PC-3 (cell line): ENCODE measurements at regions not wholly inside any gene's neighbourhood (a gene's known extent, or its start where the extent isn't known, plus 50 kb on each side); places are given as distances from the start of the nearest gene placed in this dataset.

ENCODE experiments used
- CTCF ChIP-seq: fragments of 300-600 bp; sonication (generic); conservative IDR thresholded peaks from 2 replicates; pipeline ENCODE4 v1.5.1; 2017; ENCODE audit warnings: antibody characterized with exemption, low read depth, mild to moderate bottlenecking, low read length
- EZH2 ChIP-seq: fragments of 300-600 bp; sonication (generic); IDR thresholded peaks from one replicate; pipeline ENCODE4 v1.6.1; 2017; ENCODE audit warnings: antibody characterized with exemption, mild to moderate bottlenecking, low read length; ENCODE audit not compliant: unreplicated experiment
- EZH2phosphoT487 ChIP-seq: fragments of 300-600 bp; sonication (generic); IDR thresholded peaks from 2 replicates; pipeline ENCODE4 v1.6.1; 2018; ENCODE audit warnings: mild to moderate bottlenecking, antibody characterized with exemption, low read length, borderline replicate concordance

DNA sequence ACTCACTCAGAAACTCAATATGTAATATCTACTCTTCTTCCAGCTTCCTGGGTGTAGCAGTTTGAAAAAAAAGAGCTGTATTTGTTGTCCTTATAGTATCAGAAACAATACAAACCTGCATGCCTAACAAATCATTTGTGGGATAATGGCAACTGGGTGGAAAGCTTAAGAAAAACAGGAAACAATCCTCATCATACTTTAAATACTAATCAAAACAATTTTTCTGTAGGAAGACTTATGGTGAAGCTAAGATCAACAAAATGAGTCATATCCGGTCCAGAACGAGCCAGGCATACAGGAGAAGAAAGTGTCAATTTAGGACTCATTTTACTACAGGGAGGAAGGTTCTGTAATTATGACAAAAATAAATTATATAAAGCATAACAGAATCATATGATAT lies 181.8 kb upstream of the ADGRL4 start:
- TF ChIP-seq CTCF (no peak), EZH2 (no peak), EZH2phosphoT487 (no peak)
